SK-N-MC (cell line): ENCODE measurements at regions not wholly inside any gene's neighbourhood (a gene's known extent, or its start where the extent isn't known, plus 50 kb on each side); places are given as distances from the start of the nearest gene placed in this dataset.

ENCODE experiments used
- EZH2 ChIP-seq: fragments of 200-600 bp; sonication (generic); IDR thresholded peaks from one replicate; pipeline ENCODE4 v1.6.1; 2017; ENCODE audit warnings: antibody characterized with exemption
- POLR2AphosphoS5 ChIP-seq: IDR thresholded peaks from 2 replicates; pipeline ENCODE4 v1.6.1; 2012; ENCODE audit warnings: mild to moderate bottlenecking, low read depth, low read length, borderline replicate concordance

DNA sequence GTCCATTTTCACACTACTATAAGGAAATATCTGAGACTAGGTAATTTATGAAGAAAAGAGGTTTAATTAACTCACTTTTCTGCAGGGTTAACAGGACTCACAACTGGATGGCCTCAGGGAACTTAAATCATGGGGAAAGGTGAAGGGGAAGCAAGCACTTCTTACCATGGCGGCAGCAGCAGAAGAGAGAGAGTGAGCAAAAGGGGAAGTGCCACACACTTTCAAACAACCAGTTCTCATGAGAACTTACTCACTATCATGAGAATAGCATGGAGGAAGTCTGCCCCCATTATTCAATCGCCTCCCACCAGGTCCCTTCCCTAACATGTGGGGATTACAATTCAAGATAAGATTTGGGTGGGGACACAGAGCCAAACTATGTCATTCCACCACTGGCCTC lies 55.1 kb upstream of the NETO1 start:
- TF ChIP-seq EZH2 (no peak), POLR2AphosphoS5 (no peak)
